Naive thymus-derived CD4-positive, alpha-beta T cell (primary cell): ENCODE measurements at regions not wholly inside any gene's neighbourhood (a gene's known extent, or its start where the extent isn't known, plus 50 kb on each side); places are given as distances from the start of the nearest gene placed in this dataset.

Experiments used
- ATAC-seq: fragments of 150-1000 bp; cut with Tn5 transposase; 2 replicates; pipeline ENCODE4 v1.10.0; 2021; ENCODE audit warnings: mild to moderate bottlenecking, moderate library complexity
- CTCF ChIA-PET: fragments of 350-600 bp; sonication (Branson Sonifier 250); formaldehyde crosslinking; loops from one replicate; lab custom pipeline; 2021; ENCODE audit warnings: antibody characterized with exemption; lab: Charles Lee
- POLR2A ChIA-PET: fragments of 350-600 bp; sonication (Branson Sonifier 250); formaldehyde crosslinking; loops from one replicate; lab custom pipeline; 2021; ENCODE audit warnings: antibody characterized with exemption, inconsistent platforms; lab: Charles Lee
- DNase-seq, 9 donors: peaks; one replicate each; pipeline versions ENCODE4 v3.0.0 to v3.0.0-alpha.2; 2020 to 2022; ENCODE audit warnings: mixed read lengths in 1 of 9
- H3K27ac ChIP-seq: one replicate; pipeline ENCODE4 v1.7.0; 2013; ENCODE audit warnings: mild to moderate bottlenecking, low read depth, low read length, moderate library complexity
- H3K27me3 ChIP-seq, 2 donors: one replicate each; pipeline ENCODE4 v1.7.0; 2013; ENCODE audit warnings: low read length in 2 of 2, mild to moderate bottlenecking in 2 of 2, moderate library complexity in 2 of 2; ENCODE audit not compliant: control insufficient read depth in 2 of 2, insufficient read depth in 2 of 2
- H3K36me3 ChIP-seq, 3 experiments: 1 replicate in 2 of 3; 2 replicates in 1 of 3; pipeline ENCODE4 v1.7.0; 2013; ENCODE audit warnings: low read length in 3 of 3, mild to moderate bottlenecking in 3 of 3, moderate library complexity in 1 of 3; ENCODE audit not compliant: insufficient read depth in 3 of 3, control insufficient read depth in 2 of 3
- H3K4me1 ChIP-seq, 2 donors: one replicate each; pipeline ENCODE4 v1.7.0; 2013; ENCODE audit warnings: low read length in 2 of 2, mild to moderate bottlenecking in 2 of 2, moderate library complexity in 1 of 2; ENCODE audit not compliant: control insufficient read depth in 2 of 2, insufficient read depth in 2 of 2
- H3K4me3 ChIP-seq: 2 replicates; pipeline ENCODE4 v1.7.0; 2013; ENCODE audit warnings: mild to moderate bottlenecking, low read length
- H3K9me3 ChIP-seq, 3 experiments: 1 replicate in 2 of 3; 2 replicates in 1 of 3; pipeline ENCODE4 v1.7.0; 2013; ENCODE audit warnings: low read length in 3 of 3; ENCODE audit not compliant: control insufficient read depth in 2 of 3
- H3K27ac Mint-ChIP-seq, 9 donors: one replicate each; pipeline ENCODE4 v1.8.0; 2020 to 2022; ENCODE audit warnings: mixed read lengths in 9 of 9, mild to moderate bottlenecking in 8 of 9, moderate library complexity in 5 of 9, inconsistent platforms in 2 of 9
- H3K27me3 Mint-ChIP-seq, 5 donors: one replicate each; pipeline ENCODE4 v1.8.0; 2021 to 2022; ENCODE audit warnings: mixed read lengths in 5 of 5, mild to moderate bottlenecking in 1 of 5
- H3K36me3 Mint-ChIP-seq, 5 donors: one replicate each; pipeline ENCODE4 v1.8.0; 2020 to 2022; ENCODE audit warnings: mixed read lengths in 5 of 5, mild to moderate bottlenecking in 3 of 5, inconsistent platforms in 1 of 5
- H3K4me1 Mint-ChIP-seq, 7 donors: one replicate each; pipeline ENCODE4 v1.8.0; 2020 to 2022; ENCODE audit warnings: mixed read lengths in 7 of 7, mild to moderate bottlenecking in 3 of 7, inconsistent platforms in 1 of 7
- H3K4me3 Mint-ChIP-seq, 10 donors: one replicate each; pipeline ENCODE4 v1.8.0; 2020 to 2022; ENCODE audit warnings: mild to moderate bottlenecking in 10 of 10, mixed read lengths in 10 of 10, moderate library complexity in 6 of 10, inconsistent platforms in 2 of 10
- H3K9me3 Mint-ChIP-seq, 11 donors: one replicate each; pipeline ENCODE4 v1.8.0; 2020 to 2022; ENCODE audit warnings: mixed read lengths in 11 of 11, mild to moderate bottlenecking in 4 of 11, inconsistent platforms in 1 of 11, moderate library complexity in 1 of 11
- intact Hi-C, 2 donors: fragments of 100-400 bp; cut with micrococcal nuclease; formaldehyde crosslinking; loops; one replicate each; pipeline ENCODE4 v1.15.1; 2023

- Mint-ChIP-seq H3K4me1 (no peaks in the 10 kb centered on the region), H3K27me3 (no peaks in the 10 kb centered on the region), H3K4me3 (no peak overlapping the region), H3K9me3 (peaks cover 1 to 17% (median 5%) of the 10 kb centered on the region in 11 donors), H3K36me3 (no peaks in the 10 kb centered on the region), H3K27ac (no peak overlapping the region)
- Histone ChIP-seq H3K36me3 (no peaks in the 10 kb centered on the region), H3K27ac (no peak overlapping the region), H3K4me1 (no peaks in the 10 kb centered on the region), H3K9me3 (no peaks in the 10 kb centered on the region), H3K27me3 (no peaks in the 10 kb centered on the region), H3K4me3 (no peak overlapping the region)
- intact Hi-C loops, result no loop called here
- ChIA-PET CTCF (no interaction called here), POLR2A (no interaction called here)
- DNase-seq (no peak), ATAC-seq (no peak)
Observed at GRCh38 chr5:29016067-29016466, 1977.7 kb upstream of the CDH9 start.

GRCh38 chr5:29015523-29015922, 1977.1 kb upstream of the CDH9 start:
- H3K4me3 Mint-ChIP-seq, result no peak overlapping the region
- POLR2A ChIA-PET, result no interaction called here
- Histone ChIP-seq H3K36me3 (no peaks in the 10 kb centered on the region), H3K9me3 (no peaks in the 10 kb centered on the region), H3K4me3 (no peak overlapping the region), H3K27me3 (no peaks in the 10 kb centered on the region), H3K4me1 (no peaks in the 10 kb centered on the region), H3K27ac (no peak overlapping the region)
- DNase-seq (no peak), ATAC-seq (no peak)
- CTCF ChIA-PET, result no interaction called here
- no peaks in the 10 kb centered on the region for H3K4me1 Mint-ChIP-seq
- intact Hi-C loops, result no loop called here
- no peaks in the 10 kb centered on the region for H3K36me3 Mint-ChIP-seq
- H3K27me3 Mint-ChIP-seq, result no peaks in the 10 kb centered on the region
- peaks cover 1 to 17% (median 5%) of the 10 kb centered on the region in 11 donors for H3K9me3 Mint-ChIP-seq
- no peak overlapping the region for H3K27ac Mint-ChIP-seq

- Histone ChIP-seq H3K4me3 (no peak overlapping the region), H3K4me1 (no peaks in the 10 kb centered on the region), H3K9me3 (no peaks in the 10 kb centered on the region), H3K27me3 (no peaks in the 10 kb centered on the region), H3K36me3 (no peaks in the 10 kb centered on the region), H3K27ac (no peak overlapping the region)
- POLR2A ChIA-PET, result no interaction called here
- Mint-ChIP-seq H3K36me3 (no peaks in the 10 kb centered on the region), H3K9me3 (peaks cover 0 to 26% (median 8%) of the 10 kb centered on the region in 11 donors), H3K27ac (no peak overlapping the region), H3K27me3 (no peaks in the 10 kb centered on the region), H3K4me3 (no peak overlapping the region), H3K4me1 (no peaks in the 10 kb centered on the region)
- CTCF ChIA-PET, result no interaction called here
- DNase-seq, result no peak
- no peak for ATAC-seq
- intact Hi-C loops, result no loop called here
Observed at GRCh38 chr5:29005386-29005785, 1967.0 kb upstream of the CDH9 start.

GRCh38 chr5:29002481-29002880, 1964.1 kb upstream of the CDH9 start:
- intact Hi-C loops, result no loop called here

GRCh38 chr5:29001666-29002065, 1963.3 kb upstream of the CDH9 start:
- no peaks in the 10 kb centered on the region for H3K36me3 Mint-ChIP-seq
- H3K27me3 ChIP-seq, result no peaks in the 10 kb centered on the region
- intact Hi-C loops, result no loop called here
- no peak overlapping the region for H3K4me3 Mint-ChIP-seq
- no peaks in the 10 kb centered on the region for H3K4me1 Mint-ChIP-seq
- DNase-seq (no peak), ATAC-seq (no peak)
- no peaks in the 10 kb centered on the region for H3K9me3 ChIP-seq
- CTCF ChIA-PET, result no interaction called here
- H3K4me1 ChIP-seq, result no peaks in the 10 kb centered on the region
- H3K4me3 ChIP-seq, result no peak overlapping the region
- POLR2A ChIA-PET, result no interaction called here
- H3K9me3 Mint-ChIP-seq, result peaks cover 0 to 22% (median 10%) of the 10 kb centered on the region in 11 donors
- no peaks in the 10 kb centered on the region for H3K27me3 Mint-ChIP-seq
- no peak overlapping the region for H3K27ac ChIP-seq
- no peak overlapping the region for H3K27ac Mint-ChIP-seq
- H3K36me3 ChIP-seq, result no peaks in the 10 kb centered on the region

More at GRCh38 chr5:29002481-29002880, 1964.1 kb upstream of the CDH9 start:
- Mint-ChIP-seq H3K9me3 (peaks cover 0 to 16% (median 10%) of the 10 kb centered on the region in 11 donors), H3K27ac (no peak overlapping the region), H3K27me3 (no peaks in the 10 kb centered on the region), H3K4me3 (no peak overlapping the region), H3K36me3 (no peaks in the 10 kb centered on the region), H3K4me1 (no peaks in the 10 kb centered on the region)
- ATAC-seq (no peak), DNase-seq (no peak)
- Histone ChIP-seq H3K4me1 (no peaks in the 10 kb centered on the region), H3K4me3 (no peak overlapping the region), H3K27me3 (no peaks in the 10 kb centered on the region), H3K36me3 (no peaks in the 10 kb centered on the region), H3K9me3 (no peaks in the 10 kb centered on the region), H3K27ac (no peak overlapping the region)
- POLR2A ChIA-PET, result no interaction called here
- CTCF ChIA-PET, result no interaction called here

- intact Hi-C loops, result no loop called here
- no peak overlapping the region for H3K4me3 ChIP-seq
- ChIA-PET CTCF (no interaction called here), POLR2A (no interaction called here)
- Mint-ChIP-seq H3K36me3 (peaks cover 0 to 5% (median 0%) of the 10 kb centered on the region in 5 donors), H3K4me3 (no peak overlapping the region), H3K4me1 (no peaks in the 10 kb centered on the region), H3K9me3 (peaks cover 2 to 44% (median 16%) of the 10 kb centered on the region in 11 donors), H3K27me3 (no peaks in the 10 kb centered on the region), H3K27ac (no peak overlapping the region)
- H3K9me3 ChIP-seq, result no peaks in the 10 kb centered on the region
- H3K27me3 ChIP-seq, result no peaks in the 10 kb centered on the region
- H3K27ac ChIP-seq, result no peak overlapping the region
- H3K36me3 ChIP-seq, result no peaks in the 10 kb centered on the region
- DNase-seq, result no peak
- ATAC-seq, result no peak
- no peaks in the 10 kb centered on the region for H3K4me1 ChIP-seq
Observed at GRCh38 chr5:28984639-28985038, 1946.3 kb upstream of the CDH9 start.

- H3K4me3 Mint-ChIP-seq, result no peak overlapping the region
- intact Hi-C loops, result no loop called here
- POLR2A ChIA-PET, result no interaction called here
- Histone ChIP-seq H3K4me1 (no peaks in the 10 kb centered on the region), H3K27me3 (no peaks in the 10 kb centered on the region), H3K27ac (no peak overlapping the region), H3K4me3 (no peak overlapping the region), H3K9me3 (no peaks in the 10 kb centered on the region), H3K36me3 (no peaks in the 10 kb centered on the region)
- H3K27ac Mint-ChIP-seq, result no peak overlapping the region
- DNase-seq (no peak), ATAC-seq (no peak)
- H3K36me3 Mint-ChIP-seq, result peaks cover 0 to 4% (median 0%) of the 10 kb centered on the region in 5 donors
- H3K9me3 Mint-ChIP-seq, result peaks cover 6 to 22% (median 11%) of the 10 kb centered on the region in 11 donors
- H3K27me3 Mint-ChIP-seq, result no peaks in the 10 kb centered on the region
- H3K4me1 Mint-ChIP-seq, result no peaks in the 10 kb centered on the region
- CTCF ChIA-PET, result no interaction called here
Observed at GRCh38 chr5:28975508-28975907, 1937.1 kb upstream of the CDH9 start.
